ENCODE measurements at regions not wholly inside any gene's neighbourhood (a gene's known extent, or its start where the extent isn't known, plus 50 kb on each side); places are given as distances from the start of the nearest gene placed in this dataset.

GRCh38 chr1:200474633-200475032 is 64.8 kb upstream of the ZNF281 start:
- no peak for DNase-seq (ENCODE audit: low spot score in 2 of 2)
- Mint-ChIP-seq H3K4me3 (no peak overlapping the region), H3K36me3 (peaks cover 3% of the 10 kb centered on the region), H3K27me3 (peaks cover 15% of the 10 kb centered on the region), H3K4me1 (peaks cover 8% of the 10 kb centered on the region), H3K9me3 (no peaks in the 10 kb centered on the region), H3K27ac (no peak overlapping the region)
- no peak for ATAC-seq (ENCODE audit: low read depth)

GRCh38 chr1:200473698-200474371 is 64.0 kb upstream of the ZNF281 start:
- DNase-seq (ENCODE audit: low spot score in 2 of 2) (no peak), ATAC-seq (ENCODE audit: low read depth) (peak; percentile 37)
- Mint-ChIP-seq H3K27ac (no peak overlapping the region), H3K4me3 (peak overlapping the region; percentile 64), H3K27me3 (peaks cover 11% of the 10 kb centered on the region), H3K4me1 (peaks cover 8% of the 10 kb centered on the region), H3K9me3 (no peaks in the 10 kb centered on the region), H3K36me3 (no peaks in the 10 kb centered on the region)

- DNase-seq (ENCODE audit: low spot score in 2 of 2) (no peak), ATAC-seq (ENCODE audit: low read depth) (no peak)
- Mint-ChIP-seq H3K4me3 (no peak overlapping the region), H3K4me1 (peaks cover 5% of the 10 kb centered on the region), H3K27ac (no peak overlapping the region), H3K27me3 (peaks cover 7% of the 10 kb centered on the region), H3K9me3 (no peaks in the 10 kb centered on the region), H3K36me3 (no peaks in the 10 kb centered on the region)
Measured at GRCh38 chr1:200471739-200472138, 61.9 kb upstream of the ZNF281 start.

GRCh38 chr1:200468264-200469001 is 58.6 kb upstream of the ZNF281 start:
- Mint-ChIP-seq H3K27me3 (peaks cover 4% of the 10 kb centered on the region), H3K9me3 (no peaks in the 10 kb centered on the region), H3K36me3 (no peaks in the 10 kb centered on the region), H3K27ac (no peak overlapping the region), H3K4me3 (no peak overlapping the region), H3K4me1 (no peaks in the 10 kb centered on the region)
- no peak for ATAC-seq (ENCODE audit: low read depth)
- no peak for DNase-seq (ENCODE audit: low spot score in 2 of 2)

GRCh38 chr1:200464784-200465400 is 55.1 kb upstream of the ZNF281 start:
- Mint-ChIP-seq H3K4me1 (no peaks in the 10 kb centered on the region), H3K9me3 (no peaks in the 10 kb centered on the region), H3K4me3 (no peak overlapping the region), H3K36me3 (no peaks in the 10 kb centered on the region), H3K27ac (no peak overlapping the region), H3K27me3 (peaks cover 3% of the 10 kb centered on the region)
- no peak for ATAC-seq (ENCODE audit: low read depth)
- DNase-seq (ENCODE audit: low spot score in 2 of 2) = no peak
